Liver (tissue), 8 donors: ENCODE measurements at regions not wholly inside any gene's neighbourhood (a gene's known extent, or its start where the extent isn't known, plus 50 kb on each side); places are given as distances from the start of the nearest gene placed in this dataset.
"Not testable (repeated sequence)": the region's sequence is repeated elsewhere in the genome, so short reads cannot be mapped to it uniquely, and the experiment has no call there.

ENCODE experiments used
- DNase-seq: peaks from one replicate; pipeline ENCODE4 v3.0.0-alpha.2; 2017; ENCODE audit warnings: low spot score
- H3K27ac ChIP-seq, 2 donors: one replicate each; pipeline ENCODE4 v1.7.0; 2013; ENCODE audit warnings: inconsistent platforms in 2 of 2, low read length in 2 of 2, control low read depth in 1 of 2, low read depth in 1 of 2, mild to moderate bottlenecking in 1 of 2
- H3K27me3 ChIP-seq, 4 donors: one replicate each; pipeline versions ENCODE4 v1.6.1 to v1.7.0; 2013; ENCODE audit warnings: low read length in 3 of 4, inconsistent platforms in 1 of 4, mild to moderate bottlenecking in 1 of 4, moderate library complexity in 1 of 4; ENCODE audit not compliant: control insufficient read depth in 4 of 4, insufficient read depth in 4 of 4
- H3K36me3 ChIP-seq, 4 donors: one replicate each; pipeline versions ENCODE4 v1.6.1 to v1.7.0; 2013; ENCODE audit warnings: low read length in 3 of 4, mild to moderate bottlenecking in 3 of 4, low read depth in 1 of 4, moderate library complexity in 1 of 4; ENCODE audit not compliant: control insufficient read depth in 4 of 4, insufficient read depth in 3 of 4
- H3K4me1 ChIP-seq, 4 donors: one replicate each; pipeline versions ENCODE4 v1.6.1 to v1.7.0; 2013; ENCODE audit warnings: low read length in 3 of 4, mild to moderate bottlenecking in 3 of 4, moderate library complexity in 1 of 4; ENCODE audit not compliant: control insufficient read depth in 4 of 4, insufficient read depth in 4 of 4
- H3K4me3 ChIP-seq, 3 donors: one replicate each; pipeline versions ENCODE4 v1.6.1 to v1.7.0; 2013; ENCODE audit warnings: low read length in 3 of 3, control low read depth in 1 of 3, low read depth in 1 of 3, mild to moderate bottlenecking in 1 of 3
- H3K9ac ChIP-seq, 2 donors: one replicate each; pipeline ENCODE4 v1.7.0; 2013; ENCODE audit warnings: low read length in 2 of 2, mild to moderate bottlenecking in 2 of 2, moderate library complexity in 2 of 2, control low read depth in 1 of 2, low read depth in 1 of 2
- H3K9me3 ChIP-seq, 4 donors: one replicate each; pipeline versions ENCODE4 v1.6.1 to v1.7.0; 2013; ENCODE audit warnings: low read length in 3 of 4; ENCODE audit not compliant: control insufficient read depth in 4 of 4
- EGR1 ChIP-seq, 2 donors: IDR thresholded peaks; 2 replicates each; pipeline ENCODE4 v1.6.1; 2016 to 2018; ENCODE audit warnings: antibody characterized with exemption in 2 of 2, low read depth in 2 of 2
- FOXA1 ChIP-seq: IDR thresholded peaks from 2 replicates; pipeline ENCODE4 v1.6.1; 2016; ENCODE audit warnings: antibody characterized with exemption
- FOXA2 ChIP-seq: IDR thresholded peaks from 2 replicates; pipeline ENCODE4 v1.6.1; 2016; ENCODE audit warnings: antibody characterized with exemption
- GABPA ChIP-seq, 2 donors: IDR thresholded peaks in 1 of 2; conservative IDR thresholded peaks in 1 of 2; 2 replicates each; pipeline ENCODE4 v1.6.1; 2016; ENCODE audit warnings: antibody characterized with exemption in 2 of 2, mild to moderate bottlenecking in 1 of 2, moderate library complexity in 1 of 2
- HNF4A ChIP-seq, 2 donors: conservative IDR thresholded peaks; 2 replicates each; pipeline ENCODE4 v1.6.1; 2016; ENCODE audit warnings: antibody characterized with exemption in 2 of 2, mild to moderate bottlenecking in 2 of 2
- HNF4G ChIP-seq: IDR thresholded peaks from 2 replicates; pipeline ENCODE4 v1.6.1; 2016; ENCODE audit warnings: antibody characterized with exemption
- NR2F2 ChIP-seq: IDR thresholded peaks from 2 replicates; pipeline ENCODE4 v1.6.1; 2016; ENCODE audit warnings: antibody characterized with exemption
- RAD21 ChIP-seq, 2 donors: IDR thresholded peaks; 2 replicates each; pipeline ENCODE4 v1.6.1; 2016; ENCODE audit warnings: antibody characterized with exemption in 2 of 2, mild to moderate bottlenecking in 2 of 2
- RXRA ChIP-seq, 2 donors: IDR thresholded peaks; 2 replicates each; pipeline ENCODE4 v1.6.1; 2017 to 2018; ENCODE audit warnings: antibody characterized with exemption in 2 of 2, mild to moderate bottlenecking in 1 of 2
- TAF1 ChIP-seq: conservative IDR thresholded peaks from 2 replicates; pipeline ENCODE4 v1.6.1; 2016; ENCODE audit warnings: antibody characterized with exemption, mild to moderate bottlenecking
- WGBS: extraction: QIAGEN DNeasy Blood & Tissue Kit; methylation state at CpG from one replicate; pipeline ENCODE4 v1.1.7; 2013; 5-methylcytosine and 5-hydroxymethylcytosine counted together
- TF ChIP-seq, protein P1 (sequence below): IDR thresholded peaks from 2 replicates; pipeline ENCODE4 v1.6.1; 2016; ENCODE audit warnings: antibody characterized with exemption, mild to moderate bottlenecking
- TF ChIP-seq, protein P2 (sequence below): IDR thresholded peaks from 2 replicates; pipeline ENCODE4 v1.6.1; 2016; ENCODE audit warnings: antibody characterized with exemption
- TF ChIP-seq, protein P3 (sequence below): IDR thresholded peaks from 2 replicates; pipeline ENCODE4 v1.6.1; 2016; ENCODE audit warnings: antibody characterized with exemption
- TF ChIP-seq, protein P4 (sequence below): fragments of 150-350 bp; IDR thresholded peaks from 2 replicates; pipeline ENCODE4 v1.5.1; 2017; ENCODE audit warnings: improper control_type of control experiment, low read depth, low read length; ENCODE audit not compliant: missing input control
- donor health status: healthy.
- donor health status: healthy.
- donor health status: healthy.
- donor health status: healthy.
- donor health status: healthy.

- Histone ChIP-seq H3K27ac (no peak overlapping the region), H3K4me1 (peaks cover 0 to 3% (median under 1%) of the 10 kb centered on the region in 4 donors), H3K4me3 (peak overlapping the region in 2 of 3 donors; percentile 52 to 55), H3K27me3 (no peaks in the 10 kb centered on the region), H3K36me3 (no peaks in the 10 kb centered on the region), H3K9me3 (no peaks in the 10 kb centered on the region), H3K9ac (no peak overlapping the region)
- no peak for DNase-seq
- TF ChIP-seq, protein P1, sequence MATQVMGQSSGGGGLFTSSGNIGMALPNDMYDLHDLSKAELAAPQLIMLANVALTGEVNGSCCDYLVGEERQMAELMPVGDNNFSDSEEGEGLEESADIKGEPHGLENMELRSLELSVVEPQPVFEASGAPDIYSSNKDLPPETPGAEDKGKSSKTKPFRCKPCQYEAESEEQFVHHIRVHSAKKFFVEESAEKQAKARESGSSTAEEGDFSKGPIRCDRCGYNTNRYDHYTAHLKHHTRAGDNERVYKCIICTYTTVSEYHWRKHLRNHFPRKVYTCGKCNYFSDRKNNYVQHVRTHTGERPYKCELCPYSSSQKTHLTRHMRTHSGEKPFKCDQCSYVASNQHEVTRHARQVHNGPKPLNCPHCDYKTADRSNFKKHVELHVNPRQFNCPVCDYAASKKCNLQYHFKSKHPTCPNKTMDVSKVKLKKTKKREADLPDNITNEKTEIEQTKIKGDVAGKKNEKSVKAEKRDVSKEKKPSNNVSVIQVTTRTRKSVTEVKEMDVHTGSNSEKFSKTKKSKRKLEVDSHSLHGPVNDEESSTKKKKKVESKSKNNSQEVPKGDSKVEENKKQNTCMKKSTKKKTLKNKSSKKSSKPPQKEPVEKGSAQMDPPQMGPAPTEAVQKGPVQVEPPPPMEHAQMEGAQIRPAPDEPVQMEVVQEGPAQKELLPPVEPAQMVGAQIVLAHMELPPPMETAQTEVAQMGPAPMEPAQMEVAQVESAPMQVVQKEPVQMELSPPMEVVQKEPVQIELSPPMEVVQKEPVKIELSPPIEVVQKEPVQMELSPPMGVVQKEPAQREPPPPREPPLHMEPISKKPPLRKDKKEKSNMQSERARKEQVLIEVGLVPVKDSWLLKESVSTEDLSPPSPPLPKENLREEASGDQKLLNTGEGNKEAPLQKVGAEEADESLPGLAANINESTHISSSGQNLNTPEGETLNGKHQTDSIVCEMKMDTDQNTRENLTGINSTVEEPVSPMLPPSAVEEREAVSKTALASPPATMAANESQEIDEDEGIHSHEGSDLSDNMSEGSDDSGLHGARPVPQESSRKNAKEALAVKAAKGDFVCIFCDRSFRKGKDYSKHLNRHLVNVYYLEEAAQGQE = no peak
- no peak for TF ChIP-seq FOXA1
- TF ChIP-seq RAD21 (IDR thresholded peaks at IDR 0.05) = no peak
- TF ChIP-seq, protein P2, sequence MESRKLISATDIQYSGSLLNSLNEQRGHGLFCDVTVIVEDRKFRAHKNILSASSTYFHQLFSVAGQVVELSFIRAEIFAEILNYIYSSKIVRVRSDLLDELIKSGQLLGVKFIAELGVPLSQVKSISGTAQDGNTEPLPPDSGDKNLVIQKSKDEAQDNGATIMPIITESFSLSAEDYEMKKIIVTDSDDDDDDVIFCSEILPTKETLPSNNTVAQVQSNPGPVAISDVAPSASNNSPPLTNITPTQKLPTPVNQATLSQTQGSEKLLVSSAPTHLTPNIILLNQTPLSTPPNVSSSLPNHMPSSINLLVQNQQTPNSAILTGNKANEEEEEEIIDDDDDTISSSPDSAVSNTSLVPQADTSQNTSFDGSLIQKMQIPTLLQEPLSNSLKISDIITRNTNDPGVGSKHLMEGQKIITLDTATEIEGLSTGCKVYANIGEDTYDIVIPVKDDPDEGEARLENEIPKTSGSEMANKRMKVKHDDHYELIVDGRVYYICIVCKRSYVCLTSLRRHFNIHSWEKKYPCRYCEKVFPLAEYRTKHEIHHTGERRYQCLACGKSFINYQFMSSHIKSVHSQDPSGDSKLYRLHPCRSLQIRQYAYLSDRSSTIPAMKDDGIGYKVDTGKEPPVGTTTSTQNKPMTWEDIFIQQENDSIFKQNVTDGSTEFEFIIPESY = no peak
- TF ChIP-seq RXRA (IDR thresholded peaks at IDR 0.05) = no peak
- TF ChIP-seq NR2F2 = no peak
- TF ChIP-seq, protein P3, sequence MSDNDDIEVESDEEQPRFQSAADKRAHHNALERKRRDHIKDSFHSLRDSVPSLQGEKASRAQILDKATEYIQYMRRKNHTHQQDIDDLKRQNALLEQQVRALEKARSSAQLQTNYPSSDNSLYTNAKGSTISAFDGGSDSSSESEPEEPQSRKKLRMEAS = no peak
- TF ChIP-seq TAF1 = no peak
- WGBS = 2% methylated on average over 58 of the region's 58 CpGs
Observed at GRCh38 chr13:22915442-22916082, 265.2 kb upstream of the SGCG start.

- H3K9me3 ChIP-seq, H3K9ac ChIP-seq, H3K36me3 ChIP-seq, H3K4me3 ChIP-seq, DNase-seq, H3K4me1 ChIP-seq, H3K27ac ChIP-seq, H3K27me3 ChIP-seq: not testable (repeated sequence)
- WGBS = 39% methylated on average over 4 of the region's 4 CpGs
Observed at GRCh38 chr13:22916276-22916675, 264.5 kb upstream of the SGCG start.

DNA sequence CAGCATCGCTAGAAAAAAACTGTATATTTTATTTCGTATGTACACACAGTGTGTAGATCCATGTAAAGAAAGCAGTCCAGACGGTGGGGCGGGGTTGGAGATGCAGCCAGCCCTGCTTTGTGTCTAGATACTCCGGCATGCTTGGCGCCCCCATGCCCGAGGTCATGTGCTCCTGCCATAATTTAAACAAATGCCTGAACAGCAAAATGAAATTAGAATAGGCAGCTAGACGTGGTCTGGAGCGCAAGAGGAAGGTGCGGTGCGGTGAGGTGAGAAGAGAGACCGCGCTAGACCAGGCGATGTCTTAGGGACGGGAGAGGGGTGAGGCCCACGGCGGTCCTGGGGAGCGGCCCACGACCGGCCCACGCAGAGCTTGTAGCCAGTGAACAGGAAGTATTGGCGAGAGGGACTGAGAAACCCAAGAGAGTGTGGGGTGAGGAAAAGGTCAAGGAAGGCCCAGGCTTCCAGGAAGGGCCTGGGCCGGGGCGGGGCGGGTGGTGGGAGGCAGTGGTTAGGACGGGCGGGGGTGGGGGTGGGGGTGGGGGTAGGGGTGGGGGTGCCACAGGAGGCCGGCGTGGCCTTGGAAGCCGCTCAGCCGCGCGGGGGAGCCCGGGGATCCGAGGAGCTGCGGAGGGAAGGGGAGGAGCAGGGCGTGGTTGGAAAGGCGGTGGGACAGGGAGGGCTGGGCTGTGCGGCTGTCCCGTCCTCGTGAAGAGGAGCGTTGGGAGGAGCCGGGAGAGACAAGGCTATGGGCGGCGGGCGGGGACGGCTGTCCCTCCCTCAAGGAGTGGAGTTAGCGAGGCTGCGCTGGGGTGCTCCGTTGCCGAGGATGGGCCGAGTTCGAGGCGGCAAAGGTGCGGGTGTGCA lies 254.7 kb upstream of the SGCG start:
- no peaks in the 10 kb centered on the region for H3K4me1 ChIP-seq
- H3K27ac ChIP-seq = no peak overlapping the region
- no peak overlapping the region for H3K9ac ChIP-seq
- peak overlapping the region in 1 of 3 donors; percentile 16 for H3K4me3 ChIP-seq
- peaks cover 0 to 5% (median 0%) of the 10 kb centered on the region in 4 donors for H3K27me3 ChIP-seq
- no peaks in the 10 kb centered on the region for H3K9me3 ChIP-seq
- H3K36me3 ChIP-seq = no peaks in the 10 kb centered on the region
- DNase-seq = no peak
- 19% methylated on average over 55 of the region's 55 CpGs for WGBS
- TF ChIP-seq RAD21 (IDR thresholded peaks at IDR 0.05) = no peak
- no peak for TF ChIP-seq GABPA (IDR thresholded peaks at IDR 0.05 in 1 of 2, conservative IDR thresholded peaks at IDR 0.05 in 1 of 2)
- TF ChIP-seq, protein P1 = no peak
- TF ChIP-seq EGR1 (IDR thresholded peaks at IDR 0.05; ENCODE audit: low read depth in 2 of 2) = no peak
- TF ChIP-seq HNF4A (conservative IDR thresholded peaks at IDR 0.05) = no peak
- TF ChIP-seq FOXA1 = no peak
- TF ChIP-seq RXRA (IDR thresholded peaks at IDR 0.05) = no peak
- no peak for TF ChIP-seq NR2F2
- TF ChIP-seq FOXA2 = no peak
- TF ChIP-seq, protein P4, sequence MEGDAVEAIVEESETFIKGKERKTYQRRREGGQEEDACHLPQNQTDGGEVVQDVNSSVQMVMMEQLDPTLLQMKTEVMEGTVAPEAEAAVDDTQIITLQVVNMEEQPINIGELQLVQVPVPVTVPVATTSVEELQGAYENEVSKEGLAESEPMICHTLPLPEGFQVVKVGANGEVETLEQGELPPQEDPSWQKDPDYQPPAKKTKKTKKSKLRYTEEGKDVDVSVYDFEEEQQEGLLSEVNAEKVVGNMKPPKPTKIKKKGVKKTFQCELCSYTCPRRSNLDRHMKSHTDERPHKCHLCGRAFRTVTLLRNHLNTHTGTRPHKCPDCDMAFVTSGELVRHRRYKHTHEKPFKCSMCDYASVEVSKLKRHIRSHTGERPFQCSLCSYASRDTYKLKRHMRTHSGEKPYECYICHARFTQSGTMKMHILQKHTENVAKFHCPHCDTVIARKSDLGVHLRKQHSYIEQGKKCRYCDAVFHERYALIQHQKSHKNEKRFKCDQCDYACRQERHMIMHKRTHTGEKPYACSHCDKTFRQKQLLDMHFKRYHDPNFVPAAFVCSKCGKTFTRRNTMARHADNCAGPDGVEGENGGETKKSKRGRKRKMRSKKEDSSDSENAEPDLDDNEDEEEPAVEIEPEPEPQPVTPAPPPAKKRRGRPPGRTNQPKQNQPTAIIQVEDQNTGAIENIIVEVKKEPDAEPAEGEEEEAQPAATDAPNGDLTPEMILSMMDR = no peak
- no peak for TF ChIP-seq HNF4G
